IMR-90 (cell line): ENCODE measurements at regions not wholly inside any gene's neighbourhood (a gene's known extent, or its start where the extent isn't known, plus 50 kb on each side); places are given as distances from the start of the nearest gene placed in this dataset.

Experiments used
- ATAC-seq: fragments of 200-7000 bp; cut with Tn5 transposase; 2 replicates; pipeline ENCODE4 v1.9.1; 2020; ENCODE audit warnings: low read depth, mild to moderate bottlenecking, moderate library complexity
- BruUV-seq: library from RNA; stranded (reverse); fragments of 400-500 nt; replicated peaks from 2 replicates; lab custom pipeline; 2021; lab: Mats Ljungman, UMichigan
- CTCF ChIA-PET: fragments of 300-600 bp; formaldehyde crosslinking; extraction: SDS; loops from one replicate; lab custom pipeline; 2021; ENCODE audit warnings: antibody characterized with exemption; lab: Yijun Ruan, JAX
- POLR2A ChIA-PET: fragments of 300-600 bp; sonication (Branson Sonifier 250); formaldehyde crosslinking; loops from one replicate; lab custom pipeline; 2022; ENCODE audit warnings: antibody characterized with exemption; ENCODE audit not compliant: unreplicated experiment; lab: Charles Lee
- DNase-seq: peaks from one replicate; pipeline ENCODE4 v3.0.0; 2013
- H2AFZ ChIP-seq: replicated peaks from 2 replicates; pipeline ENCODE3; 2013; ENCODE audit warnings: low read length, mild to moderate bottlenecking; ENCODE audit not compliant: poor library complexity
- H2AK5ac ChIP-seq: 2 replicates; pipeline ENCODE4 v1.6.1; 2013; ENCODE audit warnings: low read depth, low read length, inconsistent platforms
- H2AK9ac ChIP-seq: replicated peaks from 2 replicates; pipeline ENCODE3; 2013; ENCODE audit warnings: mild to moderate bottlenecking, low read depth, low read length, moderate library complexity; ENCODE audit not compliant: poor library complexity
- H2BK120ac ChIP-seq: 2 replicates; pipeline ENCODE4 v1.6.1; 2013; ENCODE audit warnings: low read depth, low read length, inconsistent platforms
- H2BK15ac ChIP-seq: 3 replicates; pipeline ENCODE4 v1.6.1; 2013; ENCODE audit warnings: low read depth, low read length, inconsistent platforms
- H2BK20ac ChIP-seq: 2 replicates; pipeline ENCODE4 v1.6.1; 2013; ENCODE audit warnings: low read depth, mild to moderate bottlenecking, inconsistent platforms, low read length, moderate library complexity
- H2BK5ac ChIP-seq: 2 replicates; pipeline ENCODE4 v1.6.1; 2013; ENCODE audit warnings: mild to moderate bottlenecking, low read depth, low read length, inconsistent platforms; ENCODE audit not compliant: poor library complexity, severe bottlenecking
- H3K14ac ChIP-seq: replicated peaks from 2 replicates; pipeline ENCODE4 v1.6.1; 2013; ENCODE audit warnings: low read depth, low read length, inconsistent platforms
- H3K18ac ChIP-seq: 2 replicates; pipeline ENCODE4 v1.6.1; 2013; ENCODE audit warnings: low read depth, low read length, control low read depth
- H3K23ac ChIP-seq: 2 replicates; pipeline ENCODE4 v1.6.1; 2013; ENCODE audit warnings: low read depth, low read length, inconsistent platforms
- H3K27ac ChIP-seq: 2 replicates; pipeline ENCODE4 v1.5.1; 2013; ENCODE audit warnings: mild to moderate bottlenecking, control low read depth, low read length; ENCODE audit not compliant: insufficient read depth
- H3K27me3 ChIP-seq: 2 replicates; pipeline ENCODE4 v1.6.1; 2013; ENCODE audit warnings: low read length; ENCODE audit not compliant: control insufficient read depth, insufficient read depth
- H3K36me3 ChIP-seq: 2 replicates; pipeline ENCODE4 v1.6.1; 2013; ENCODE audit warnings: low read length, mixed read lengths; ENCODE audit not compliant: control insufficient read depth, insufficient read depth
- H3K4ac ChIP-seq: 2 replicates; pipeline ENCODE4 v1.6.1; 2013; ENCODE audit warnings: low read depth, low read length, inconsistent platforms
- H3K4me1 ChIP-seq: 2 replicates; pipeline ENCODE4 v1.6.1; 2013; ENCODE audit warnings: low read length, mixed read lengths; ENCODE audit not compliant: control insufficient read depth, insufficient read depth
- H3K4me2 ChIP-seq: 2 replicates; pipeline ENCODE4 v1.6.1; 2013; ENCODE audit warnings: low read depth, mild to moderate bottlenecking, control low read depth, low read length, moderate library complexity
- H3K4me3 ChIP-seq: 2 replicates; pipeline ENCODE4 v1.5.1; 2013; ENCODE audit warnings: low read depth, mild to moderate bottlenecking, control low read depth, low read length, moderate library complexity; ENCODE audit not compliant: insufficient read depth
- H3K56ac ChIP-seq: 2 replicates; pipeline ENCODE4 v1.6.1; 2013; ENCODE audit warnings: low read length, inconsistent platforms; ENCODE audit not compliant: insufficient read depth; ENCODE audit errors: extremely low read depth
- H3K79me1 ChIP-seq, 2 experiments: 2 replicates each; pipeline ENCODE4 v1.6.1; 2013; ENCODE audit warnings: low read length in 2 of 2, inconsistent platforms in 1 of 2, low read depth in 1 of 2
- H3K9ac ChIP-seq: 2 replicates; pipeline ENCODE4 v1.6.1; 2013; ENCODE audit warnings: low read depth, low read length, control low read depth
- H3K9me1 ChIP-seq: 2 replicates; pipeline ENCODE4 v1.6.1; 2013; ENCODE audit warnings: low read length, inconsistent platforms; ENCODE audit not compliant: insufficient read depth
- H3K9me3 ChIP-seq: 2 replicates; pipeline ENCODE4 v1.6.1; 2013; ENCODE audit warnings: low read length; ENCODE audit not compliant: control insufficient read depth, insufficient read depth
- H4K20me1 ChIP-seq: 2 replicates; pipeline ENCODE4 v1.6.1; 2013; ENCODE audit warnings: low read length, inconsistent platforms; ENCODE audit not compliant: insufficient read depth
- H4K5ac ChIP-seq: 2 replicates; pipeline ENCODE4 v1.6.1; 2013; ENCODE audit warnings: mild to moderate bottlenecking, low read depth, low read length, control low read depth
- H4K8ac ChIP-seq, 2 experiments: 2 replicates each; pipeline ENCODE4 v1.6.1; 2013; ENCODE audit warnings: low read depth in 2 of 2, low read length in 2 of 2, control low read depth in 1 of 2, inconsistent platforms in 1 of 2
- H4K91ac ChIP-seq: 2 replicates; pipeline ENCODE4 v1.6.1; 2013; ENCODE audit warnings: low read depth, low read length, inconsistent platforms; ENCODE audit not compliant: insufficient read depth
- BHLHE40 ChIP-seq: fragments of 150-350 bp; IDR thresholded peaks from 2 replicates; pipeline ENCODE4 v1.6.1; 2016; ENCODE audit warnings: mild to moderate bottlenecking, low read depth, low read length
- CEBPB ChIP-seq: IDR thresholded peaks from 2 replicates; pipeline ENCODE4 v1.6.1; 2012; ENCODE audit warnings: low read depth, low read length, improper control_type of control experiment
- CHD1 ChIP-seq: IDR thresholded peaks from 2 replicates; pipeline ENCODE4 v1.6.1; 2012; ENCODE audit warnings: low read depth, low read length, improper control_type of control experiment
- ELK1 ChIP-seq: fragments of 150-350 bp; IDR thresholded peaks from 2 replicates; pipeline ENCODE4 v1.6.1; 2016; ENCODE audit warnings: low read depth, mild to moderate bottlenecking, low read length, moderate library complexity, borderline replicate concordance
- FOS ChIP-seq: fragments of 150-350 bp; IDR thresholded peaks from 2 replicates; pipeline ENCODE4 v1.6.1; 2016; ENCODE audit warnings: low read depth, low read length
- MAFK ChIP-seq: IDR thresholded peaks from 2 replicates; pipeline ENCODE4 v1.6.1; 2012; ENCODE audit warnings: low read depth, low read length, improper control_type of control experiment
- MAZ ChIP-seq: IDR thresholded peaks from 2 replicates; pipeline ENCODE4 v1.6.1; 2012; ENCODE audit warnings: low read depth, mild to moderate bottlenecking, low read length, improper control_type of control experiment, moderate library complexity, borderline replicate concordance
- MXI1 ChIP-seq: IDR thresholded peaks from 2 replicates; pipeline ENCODE4 v1.6.1; 2012; ENCODE audit warnings: low read depth, mild to moderate bottlenecking, low read length, moderate library complexity, borderline replicate concordance
- NFE2L2 ChIP-seq: fragments of 150-350 bp; IDR thresholded peaks from 2 replicates; pipeline ENCODE4 v1.6.1; 2016; ENCODE audit warnings: low read depth, mild to moderate bottlenecking, low read length
- POLR2A ChIP-seq: IDR thresholded peaks from 2 replicates; pipeline ENCODE4 v1.6.1; 2012; ENCODE audit warnings: mild to moderate bottlenecking, low read depth, low read length
- RAD21 ChIP-seq: IDR thresholded peaks from 2 replicates; pipeline ENCODE4 v1.6.1; 2012; ENCODE audit warnings: low read length, improper control_type of control experiment
- RCOR1 ChIP-seq: IDR thresholded peaks from 2 replicates; pipeline ENCODE4 v1.6.1; 2012; ENCODE audit warnings: mild to moderate bottlenecking, low read length, improper control_type of control experiment; ENCODE audit not compliant: insufficient replicate concordance
- RFX5 ChIP-seq: IDR thresholded peaks from 2 replicates; pipeline ENCODE4 v1.8.0; 2012; ENCODE audit warnings: low read depth, mild to moderate bottlenecking, low read length, moderate library complexity
- SMC3 ChIP-seq: fragments of 150-350 bp; IDR thresholded peaks from 2 replicates; pipeline ENCODE4 v1.6.1; 2016; ENCODE audit warnings: low read depth, mild to moderate bottlenecking, antibody characterized with exemption, low read length, moderate library complexity
- USF2 ChIP-seq: fragments of 150-350 bp; IDR thresholded peaks from 2 replicates; pipeline ENCODE4 v1.6.1; 2017; ENCODE audit warnings: mild to moderate bottlenecking, antibody characterized with exemption, low read length, low read depth
- WGBS, 2 experiments: methylation state at CpG; one replicate each; pipeline versions ENCODE4 v1.1.5 to v1.1.7; 2013; ENCODE audit warnings: missing lambda C conversion rate in 2 of 2; ENCODE audit not compliant: insufficient read length in 1 of 2; ENCODE audit errors: extremely low coverage in 2 of 2; 5-methylcytosine and 5-hydroxymethylcytosine counted together
- dilution Hi-C: fragments of 300-500 bp; cut with HindIII; formaldehyde crosslinking; loops from one replicate; pipeline ENCODE4 v1.14.3; 2018; ENCODE audit warnings: low sequenced_read_pairs; ENCODE audit not compliant: unreplicated experiment
- in situ Hi-C: fragments of 300-500 bp; cut with MboI; formaldehyde crosslinking; loops from 3 replicates; pipeline ENCODE4 v1.14.3; 2019; ENCODE audit warnings: low sequenced_read_pairs, inconsistent platforms, mixed read lengths
- intact Hi-C: fragments of 100-400 bp; cut with micrococcal nuclease; formaldehyde crosslinking; loops from 2 replicates; pipeline ENCODE4 v1.10.0; 2022
- TF ChIP-seq, protein P1 (sequence below): conservative IDR thresholded peaks from 2 replicates; pipeline ENCODE4 v1.5.1; 2012; ENCODE audit warnings: mild to moderate bottlenecking, low read depth, low read length, improper control_type of control experiment

DNA sequence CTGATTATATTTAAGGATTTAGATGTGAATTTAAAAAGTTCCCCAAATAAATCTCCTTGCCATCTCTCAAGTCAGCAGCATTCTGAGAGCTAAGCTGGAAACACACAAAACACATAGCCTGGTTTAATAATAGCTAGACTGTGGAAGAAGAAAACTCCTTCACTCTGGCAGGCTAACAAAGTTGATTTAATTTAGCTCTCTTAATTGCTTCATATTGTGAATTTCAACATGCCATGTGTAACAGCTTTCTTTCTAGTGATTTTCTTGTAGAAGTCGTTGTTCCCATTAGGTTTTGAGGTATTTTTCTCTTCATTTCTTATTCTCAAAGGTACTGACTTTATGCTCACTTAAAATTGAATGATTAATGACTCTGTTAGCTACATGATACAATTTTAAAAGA, 216.8 kb upstream of the AKR1E2 start:
- Histone ChIP-seq H4K20me1 (no peaks in the 10 kb centered on the region), H4K8ac (no peak overlapping the region), H3K4me2 (no peak overlapping the region), H3K18ac (no peak overlapping the region), H3K9me1 (no peaks in the 10 kb centered on the region), H3K9me3 (no peaks in the 10 kb centered on the region), H4K5ac (no peak overlapping the region), H3K9ac (no peak overlapping the region), H3K36me3 (no peaks in the 10 kb centered on the region), H2AK5ac (no peak overlapping the region), H4K91ac (no peak overlapping the region), H3K23ac (no peak overlapping the region), H3K27ac (no peak overlapping the region), H3K56ac (no peak overlapping the region), H3K14ac (no peak overlapping the region), H3K4me1 (no peaks in the 10 kb centered on the region), H2BK120ac (no peak overlapping the region), H3K27me3 (no peaks in the 10 kb centered on the region), H2BK20ac (no peak overlapping the region), H2BK15ac (no peak overlapping the region), H3K79me1 (no peaks in the 10 kb centered on the region), H2BK5ac (no peak overlapping the region), H2AK9ac (no peak overlapping the region), H2AFZ (no peak overlapping the region), H3K4me3 (no peak overlapping the region), H3K4ac (no peak overlapping the region)
- DNase-seq (no peak), ATAC-seq (no peak)
- POLR2A ChIA-PET = no interaction called here
- BruUV-seq = no TSS peak
- WGBS, 2 experiments = no CpG with 5 or more reads among the region's 1 CpG
- intact Hi-C loops = no loop called here
- dilution Hi-C loops = no loop called here
- TF ChIP-seq MAZ = no peak
- TF ChIP-seq NFE2L2 = no peak
- no peak for TF ChIP-seq FOS
- TF ChIP-seq CHD1 = no peak
- TF ChIP-seq BHLHE40 = no peak
- TF ChIP-seq, protein P1, sequence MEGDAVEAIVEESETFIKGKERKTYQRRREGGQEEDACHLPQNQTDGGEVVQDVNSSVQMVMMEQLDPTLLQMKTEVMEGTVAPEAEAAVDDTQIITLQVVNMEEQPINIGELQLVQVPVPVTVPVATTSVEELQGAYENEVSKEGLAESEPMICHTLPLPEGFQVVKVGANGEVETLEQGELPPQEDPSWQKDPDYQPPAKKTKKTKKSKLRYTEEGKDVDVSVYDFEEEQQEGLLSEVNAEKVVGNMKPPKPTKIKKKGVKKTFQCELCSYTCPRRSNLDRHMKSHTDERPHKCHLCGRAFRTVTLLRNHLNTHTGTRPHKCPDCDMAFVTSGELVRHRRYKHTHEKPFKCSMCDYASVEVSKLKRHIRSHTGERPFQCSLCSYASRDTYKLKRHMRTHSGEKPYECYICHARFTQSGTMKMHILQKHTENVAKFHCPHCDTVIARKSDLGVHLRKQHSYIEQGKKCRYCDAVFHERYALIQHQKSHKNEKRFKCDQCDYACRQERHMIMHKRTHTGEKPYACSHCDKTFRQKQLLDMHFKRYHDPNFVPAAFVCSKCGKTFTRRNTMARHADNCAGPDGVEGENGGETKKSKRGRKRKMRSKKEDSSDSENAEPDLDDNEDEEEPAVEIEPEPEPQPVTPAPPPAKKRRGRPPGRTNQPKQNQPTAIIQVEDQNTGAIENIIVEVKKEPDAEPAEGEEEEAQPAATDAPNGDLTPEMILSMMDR = no peak
- no peak for TF ChIP-seq POLR2A
- no peak for TF ChIP-seq USF2
- no peak for TF ChIP-seq RCOR1
- TF ChIP-seq CEBPB = no peak
- TF ChIP-seq SMC3 = no peak
- TF ChIP-seq RFX5 = no peak
- TF ChIP-seq RAD21 = no peak
- no peak for TF ChIP-seq MXI1
- no peak for TF ChIP-seq MAFK
- TF ChIP-seq ELK1 = no peak
- in situ Hi-C loops = no loop called here
- CTCF ChIA-PET = interaction anchor here (0.6 kb wide), 1 partner anchor 10 kb away, joined by 3 read pairs; no protein-coding TSS in a partner anchor
